OCI-LY7 (cell line): ENCODE measurements at regions not wholly inside any gene's neighbourhood (a gene's known extent, or its start where the extent isn't known, plus 50 kb on each side); places are given as distances from the start of the nearest gene placed in this dataset.
"Not testable (repeated sequence)": the region's sequence is repeated elsewhere in the genome, so short reads cannot be mapped to it uniquely, and the experiment has no call there.

Source experiments
- BruUV-seq: library from RNA; stranded (reverse); fragments of 400-500 nt; replicated peaks from 2 replicates; lab custom pipeline; 2021; lab: Mats Ljungman, UMichigan
- CTCF ChIA-PET: fragments of 300-600 bp; sonication (Branson Sonifier 250); formaldehyde crosslinking; loops from one replicate; lab custom pipeline; 2022; ENCODE audit warnings: antibody characterized with exemption; ENCODE audit not compliant: unreplicated experiment; lab: Charles Lee
- POLR2A ChIA-PET: fragments of 300-600 bp; sonication (Branson Sonifier 250); formaldehyde crosslinking; loops from one replicate; lab custom pipeline; 2022; ENCODE audit warnings: antibody characterized with exemption; lab: Charles Lee
- DNase-seq: peaks from one replicate; pipeline ENCODE4 v3.0.0-alpha.2; 2015; ENCODE audit warnings: low spot score
- H2AFZ ChIP-seq: fragments of 200-600 bp; sonication (generic), shearing (Covaris generic); 2 replicates; pipeline ENCODE4 v1.6.1; 2014; ENCODE audit warnings: mild to moderate bottlenecking, antibody characterized with exemption, low read length, moderate library complexity
- H3K27ac ChIP-seq: fragments of 200-600 bp; sonication (generic); 2 replicates; pipeline ENCODE4 v1.5.1; 2014; ENCODE audit warnings: mixed run types, low read depth, mild to moderate bottlenecking, moderate library complexity, low read length, inconsistent platforms; ENCODE audit not compliant: poor library complexity, severe bottlenecking
- H3K36me3 ChIP-seq: fragments of 200-600 bp; sonication (generic); 2 replicates; pipeline ENCODE4 v1.6.1; 2014; ENCODE audit warnings: mild to moderate bottlenecking, antibody characterized with exemption, low read length, moderate library complexity, mixed read lengths; ENCODE audit not compliant: insufficient read depth
- H3K4me1 ChIP-seq: fragments of 200-600 bp; sonication (generic); 2 replicates; pipeline ENCODE4 v1.5.1; 2014; ENCODE audit warnings: mild to moderate bottlenecking, low read length; ENCODE audit not compliant: insufficient read depth, poor library complexity, severe bottlenecking
- H3K4me2 ChIP-seq: fragments of 200-600 bp; sonication (generic); 2 replicates; pipeline ENCODE4 v1.6.1; 2014; ENCODE audit warnings: mild to moderate bottlenecking, low read length
- H3K4me3 ChIP-seq: fragments of 200-600 bp; sonication (generic); 2 replicates; pipeline ENCODE4 v1.5.1; 2014; ENCODE audit warnings: mild to moderate bottlenecking, low read depth, low read length; ENCODE audit not compliant: poor library complexity, severe bottlenecking
- H3K79me2 ChIP-seq: fragments of 200-600 bp; sonication (generic); 2 replicates; pipeline ENCODE4 v1.6.1; 2016; ENCODE audit warnings: low read depth, mild to moderate bottlenecking, low read length, moderate library complexity, mixed read lengths; ENCODE audit not compliant: insufficient read depth
- H3K9me2 ChIP-seq: fragments of 200-600 bp; sonication (generic); 2 replicates; pipeline ENCODE4 v1.6.1; 2016; ENCODE audit warnings: mild to moderate bottlenecking, low read length, mixed read lengths; ENCODE audit not compliant: insufficient read depth
- H3K9me3 ChIP-seq: fragments of 200-600 bp; sonication (generic); 2 replicates; pipeline ENCODE4 v1.6.1; 2014; ENCODE audit warnings: mild to moderate bottlenecking, mixed run types, low read length, mixed read lengths
- H4K20me1 ChIP-seq: fragments of 200-600 bp; sonication (generic); 2 replicates; pipeline ENCODE4 v1.6.1; 2014; ENCODE audit warnings: mild to moderate bottlenecking, antibody characterized with exemption, low read length, moderate library complexity, mixed read lengths; ENCODE audit not compliant: insufficient read depth
- CTCF ChIP-seq: fragments of 200-600 bp; sonication (generic); conservative IDR thresholded peaks from 2 replicates; pipeline ENCODE4 v1.5.1; 2014; ENCODE audit warnings: mild to moderate bottlenecking, antibody characterized with exemption, low read length, moderate library complexity, mixed read lengths
- EZH2phosphoT487 ChIP-seq: fragments of 200-600 bp; sonication (generic); IDR thresholded peaks from 2 replicates; pipeline ENCODE4 v1.6.1; 2018; ENCODE audit warnings: low read depth, borderline replicate concordance, mild to moderate bottlenecking, mixed run types, antibody characterized with exemption, low read length, moderate library complexity, mixed read lengths
- intact Hi-C: fragments of 100-400 bp; cut with micrococcal nuclease; formaldehyde crosslinking; loops from one replicate; pipeline ENCODE4 v1.10.0; 2022; ENCODE audit not compliant: unreplicated experiment

GRCh38 chr12:113700943-113701342, 229.3 kb upstream of the LHX5 start:
- TF ChIP-seq CTCF (no peak), EZH2phosphoT487 (no peak)
- no peak overlapping the region for H3K27ac ChIP-seq
- no peak for DNase-seq
- no peaks in the 10 kb centered on the region for H3K9me2 ChIP-seq
- H2AFZ ChIP-seq, result no peak overlapping the region
- H3K4me3 ChIP-seq, result no peak overlapping the region
- H3K36me3 ChIP-seq, result no peaks in the 10 kb centered on the region
- POLR2A ChIA-PET, result no interaction called here
- no peaks in the 10 kb centered on the region for H3K9me3 ChIP-seq
- CTCF ChIA-PET, result no interaction called here
- intact Hi-C loops, result no loop called here
- H4K20me1 ChIP-seq, result no peaks in the 10 kb centered on the region
- no peak overlapping the region for H3K4me2 ChIP-seq
- BruUV-seq, result no TSS peak
- no peaks in the 10 kb centered on the region for H3K79me2 ChIP-seq
- no peaks in the 10 kb centered on the region for H3K4me1 ChIP-seq

- H3K9me3 ChIP-seq, DNase-seq, H3K27ac ChIP-seq, H3K79me2 ChIP-seq, H4K20me1 ChIP-seq, H2AFZ ChIP-seq, H3K4me1 ChIP-seq, POLR2A ChIA-PET, intact Hi-C loops, H3K9me2 ChIP-seq, CTCF ChIA-PET, BruUV-seq, H3K4me3 ChIP-seq, H3K36me3 ChIP-seq, H3K4me2 ChIP-seq: not testable (repeated sequence)
Measured at GRCh38 chr12:113699984-113700383, 228.3 kb upstream of the LHX5 start.

GRCh38 chr12:113698510-113698858, 226.8 kb upstream of the LHX5 start:
- no peaks in the 10 kb centered on the region for H3K9me2 ChIP-seq
- ChIA-PET POLR2A (no interaction called here), CTCF (no interaction called here)
- no peak overlapping the region for H3K4me3 ChIP-seq
- H3K4me2 ChIP-seq, result no peak overlapping the region
- no peaks in the 10 kb centered on the region for H3K9me3 ChIP-seq
- TF ChIP-seq CTCF (no peak), EZH2phosphoT487 (no peak)
- no peak overlapping the region for H2AFZ ChIP-seq
- no peak overlapping the region for H3K27ac ChIP-seq
- BruUV-seq, result no TSS peak
- no peaks in the 10 kb centered on the region for H3K36me3 ChIP-seq
- no peaks in the 10 kb centered on the region for H4K20me1 ChIP-seq
- no peaks in the 10 kb centered on the region for H3K79me2 ChIP-seq
- intact Hi-C loops, result no loop called here
- DNase-seq, result no peak
- H3K4me1 ChIP-seq, result no peaks in the 10 kb centered on the region
